Endometrial microvascular endothelial cells (primary cell): ENCODE measurements at regions not wholly inside any gene's neighbourhood (a gene's known extent, or its start where the extent isn't known, plus 50 kb on each side); places are given as distances from the start of the nearest gene placed in this dataset.

Experiments
- in situ Hi-C: cut with HindIII; loops from 2 replicates; pipeline ENCODE4 v1.10.0; 2017; ENCODE audit warnings: low sequenced_read_pairs, low pct_unique_long_range_greater_than_20kb; ENCODE audit errors: inconsistent ontology term

DNA sequence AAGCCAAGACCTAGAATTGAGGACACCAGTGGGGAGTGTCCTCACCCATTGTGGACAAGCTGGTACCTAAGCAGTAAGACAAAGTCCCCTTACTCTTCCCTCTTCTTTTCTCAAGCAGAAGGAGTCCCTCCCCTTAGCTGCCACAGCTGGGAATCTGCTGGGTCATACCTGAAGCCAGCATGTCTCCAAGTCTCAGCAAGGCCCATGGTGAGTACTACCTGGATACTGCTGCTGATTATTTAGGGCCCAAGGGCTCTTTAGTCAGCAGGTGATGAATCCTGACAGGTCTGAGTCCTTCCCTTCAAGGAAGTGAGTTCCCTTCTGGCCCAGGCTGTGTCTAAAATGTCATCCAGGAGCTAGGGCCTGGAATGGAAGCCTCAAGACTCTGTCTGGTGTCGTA is 198.6 kb upstream of the STK17B start:
- in situ Hi-C loops, result no loop called here

DNA sequence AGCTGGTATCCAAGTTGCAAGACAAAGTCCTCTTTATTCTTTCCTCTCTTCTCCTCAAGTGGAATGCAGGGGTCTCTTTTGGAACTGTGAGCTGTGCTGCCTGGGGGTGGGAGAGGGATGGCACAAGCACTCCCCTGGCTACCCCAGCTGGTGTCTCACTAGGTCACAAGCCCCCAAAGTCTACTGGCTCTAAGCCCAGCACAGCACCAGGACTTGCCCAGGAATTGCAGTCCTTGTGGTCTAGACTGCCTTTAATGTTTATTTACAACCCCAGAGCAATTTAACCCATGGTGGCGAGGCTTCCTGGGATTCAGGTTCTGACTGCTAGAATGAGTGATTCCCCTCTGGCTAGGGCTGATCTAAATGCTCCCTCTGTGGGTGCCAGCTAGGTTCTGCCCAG is 199.0 kb upstream of the STK17B start:
- in situ Hi-C loops, result no loop called here

DNA sequence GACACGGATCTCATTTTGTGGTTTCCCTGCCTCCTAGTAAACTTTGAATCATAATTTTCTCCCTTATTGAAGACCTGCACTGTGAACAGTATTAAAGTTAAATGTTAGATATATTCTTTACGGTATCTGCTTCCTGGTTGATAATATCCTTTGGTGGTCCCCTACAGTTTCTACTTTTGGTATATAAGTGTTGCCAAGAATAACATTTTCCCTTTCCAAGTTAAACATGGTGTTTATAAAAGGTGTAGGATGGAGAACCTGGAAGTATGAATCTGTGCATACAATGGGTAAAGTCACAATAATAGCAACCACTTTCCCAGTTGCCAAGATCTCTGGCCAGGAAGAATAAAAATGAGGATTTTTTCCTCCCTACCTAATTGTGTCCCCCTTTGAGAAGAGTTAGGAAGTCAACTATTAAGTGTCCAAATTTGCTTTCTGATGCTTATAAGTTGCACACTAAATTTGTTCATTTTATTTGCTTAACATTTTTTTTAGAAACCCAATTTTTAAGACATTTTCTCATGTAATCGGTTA is 201.0 kb upstream of the STK17B start:
- in situ Hi-C loops, result no loop called here

DNA sequence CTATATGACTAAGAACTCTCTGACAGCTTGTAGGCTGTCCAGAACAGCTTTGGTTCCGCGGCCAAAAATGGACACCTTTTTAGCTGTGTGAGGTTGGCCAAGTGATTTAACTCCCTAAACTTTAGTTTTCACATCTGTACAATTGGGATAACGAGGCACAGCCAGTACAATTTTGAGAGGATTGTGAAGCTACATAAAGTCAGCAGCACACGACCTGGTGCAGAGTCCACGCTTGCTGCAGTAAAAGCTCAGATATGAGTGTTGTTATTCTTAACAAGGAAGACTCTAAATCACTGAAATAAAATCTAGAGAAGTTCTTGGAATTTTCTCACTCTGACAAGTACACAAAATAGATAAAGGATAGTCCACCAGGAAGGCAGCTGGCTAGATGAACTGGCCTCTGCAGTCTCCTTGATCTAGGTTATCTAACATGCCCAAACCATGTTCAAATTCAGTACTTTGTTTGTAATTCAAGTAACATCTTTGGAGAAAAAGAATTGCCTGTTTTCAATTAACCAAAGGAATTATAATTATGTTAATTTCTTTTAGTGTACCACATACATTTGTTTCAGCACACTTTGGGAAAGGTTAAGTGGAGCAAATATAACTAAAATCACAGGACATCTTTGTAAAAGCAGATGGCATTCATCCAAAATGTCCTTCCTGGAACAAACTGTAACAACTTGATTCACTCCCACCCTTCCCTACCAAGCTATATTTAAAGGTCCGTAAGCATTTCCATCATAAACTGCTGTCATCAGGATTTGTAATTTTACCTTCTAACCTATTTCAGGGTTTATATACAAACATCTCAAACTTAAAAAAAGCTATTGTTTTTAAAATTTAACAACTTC is 201.7 kb upstream of the STK17B start:
- in situ Hi-C loops, result no loop called here

DNA sequence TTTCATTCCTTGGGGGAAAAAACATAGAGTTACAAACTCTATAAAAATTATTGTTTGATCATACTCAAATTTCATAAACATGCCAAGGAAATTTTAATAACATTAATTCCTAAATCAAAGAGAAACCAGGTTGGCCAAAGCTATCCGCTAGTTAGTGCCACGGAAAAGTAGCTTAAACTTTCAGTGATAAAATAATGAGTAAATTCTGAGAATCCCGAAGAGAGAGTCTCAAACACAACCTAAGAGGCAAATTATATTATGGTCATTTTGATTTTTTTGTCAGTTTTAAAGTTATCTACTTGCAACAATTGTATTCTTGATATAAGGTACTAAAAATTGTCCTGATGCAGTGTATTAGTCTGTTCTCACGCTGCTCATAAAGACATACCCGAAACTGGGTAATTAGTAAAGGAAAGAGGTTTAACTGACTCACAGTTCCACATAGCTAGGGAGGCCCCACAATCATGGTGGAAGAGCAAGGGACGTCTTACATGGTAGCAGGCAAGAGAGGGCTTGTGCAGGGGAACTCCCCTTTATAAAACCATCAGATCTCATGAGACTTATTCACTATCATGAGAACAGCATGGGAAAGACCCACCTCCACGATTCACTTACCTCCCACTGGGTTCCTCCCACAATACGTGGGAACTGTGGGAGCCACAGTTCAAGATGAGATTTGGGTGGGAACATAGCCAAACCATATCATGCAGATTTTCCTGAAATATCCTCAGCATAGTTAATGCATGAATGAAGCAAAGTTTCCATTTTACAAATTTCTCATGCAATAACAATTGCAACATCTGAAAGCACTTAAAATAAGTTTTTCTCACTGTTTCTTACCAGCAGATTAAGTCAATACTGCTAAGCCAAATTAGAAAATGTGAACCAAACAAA is 205.9 kb upstream of the STK17B start:
- in situ Hi-C loops, result no loop called here

DNA sequence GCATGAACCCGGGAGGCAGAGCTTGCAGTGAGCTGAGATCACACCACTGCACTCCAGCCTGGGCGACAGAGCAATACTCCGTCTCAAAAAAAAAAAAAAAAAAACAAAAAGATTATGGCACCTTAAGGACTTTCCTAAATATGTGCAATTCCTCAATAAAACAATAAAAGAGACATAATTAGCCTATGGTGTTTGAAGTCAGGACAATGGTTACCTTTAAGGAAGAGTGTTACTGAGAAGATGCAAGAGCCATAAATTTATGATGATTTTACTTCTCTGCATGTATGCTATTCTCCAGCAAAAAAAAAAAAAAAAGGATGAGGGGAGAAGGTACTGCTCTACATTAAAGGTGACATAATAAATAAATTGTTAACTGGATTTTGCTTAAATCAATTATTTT is 208.2 kb upstream of the STK17B start:
- in situ Hi-C loops, result no loop called here

DNA sequence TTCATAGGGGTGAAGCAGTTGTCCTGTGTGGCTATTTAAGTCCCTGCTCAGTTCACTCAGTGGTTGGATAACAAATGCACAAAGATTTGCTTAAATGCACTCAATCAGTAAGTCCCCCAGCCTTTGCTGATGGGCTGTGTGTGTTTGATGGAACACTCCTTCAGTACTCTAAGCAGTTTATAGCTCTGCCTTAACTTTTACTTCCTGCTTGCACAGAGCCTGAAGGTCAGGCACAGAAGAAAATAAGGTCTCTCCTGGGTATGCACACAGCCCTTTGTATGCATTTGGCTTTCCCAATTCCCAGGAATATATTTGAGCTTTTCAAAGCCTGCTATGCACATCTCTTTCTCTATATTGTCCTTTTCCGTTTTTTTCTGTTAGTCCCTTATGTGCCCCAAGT is 208.7 kb upstream of the STK17B start:
- in situ Hi-C loops, result no loop called here

DNA sequence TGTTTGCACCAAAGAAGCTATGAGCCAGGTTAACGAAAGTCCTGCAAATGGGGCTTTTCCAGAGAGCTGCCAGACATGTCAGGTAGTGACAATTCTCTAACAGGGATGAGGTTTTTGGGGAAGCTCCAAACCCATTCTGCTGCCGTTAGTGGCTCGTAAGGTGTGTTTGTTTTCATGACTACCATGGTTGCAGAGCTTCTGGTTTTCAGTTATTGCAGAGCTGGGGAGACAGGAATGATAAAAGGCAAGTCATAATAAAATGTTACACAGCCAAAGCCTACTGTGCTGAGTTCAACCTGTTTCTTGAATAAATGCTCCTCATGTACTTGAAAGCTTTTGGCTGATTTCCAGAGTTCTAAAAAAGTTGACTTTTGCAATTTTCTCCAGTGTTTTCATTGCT is 209.2 kb upstream of the STK17B start:
- in situ Hi-C loops, result no loop called here

DNA sequence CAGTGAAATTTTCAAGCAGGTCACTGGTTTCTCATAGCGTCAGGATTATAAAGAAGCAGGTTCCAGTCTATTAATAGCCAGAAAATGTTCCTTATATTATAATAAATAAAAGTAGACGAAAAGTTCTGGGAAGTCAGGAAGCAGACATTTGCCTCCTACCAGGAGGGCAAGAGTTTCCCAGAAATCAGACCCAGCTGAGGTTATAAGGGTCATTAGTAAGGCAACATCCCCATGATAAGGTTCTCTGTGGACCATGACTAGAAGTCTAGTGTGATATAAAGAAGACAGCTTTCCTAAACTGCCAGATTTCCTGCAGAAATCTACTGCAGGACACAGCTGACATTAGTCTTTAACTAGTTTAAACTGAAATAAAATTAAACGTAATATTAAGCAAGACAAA is 210.1 kb upstream of the STK17B start:
- in situ Hi-C loops, result no loop called here

DNA sequence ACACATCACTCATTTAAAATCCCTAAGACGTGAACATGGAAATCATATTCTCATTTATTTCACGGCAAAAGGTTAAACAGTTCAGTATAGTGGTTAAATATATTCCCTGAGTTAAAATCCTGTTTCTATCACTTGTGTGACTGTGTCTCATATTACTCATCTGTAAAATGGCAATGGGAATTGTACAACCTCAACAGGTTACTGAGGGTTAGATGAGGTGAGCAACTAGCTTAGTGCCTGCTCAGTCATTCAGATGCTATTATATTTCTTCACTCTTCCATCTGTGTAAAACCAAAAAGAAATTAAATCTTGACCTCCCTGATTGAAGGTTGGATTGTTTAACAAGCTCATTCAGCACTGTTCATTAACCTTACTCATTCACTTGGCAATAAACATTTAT is 212.4 kb upstream of the STK17B start:
- in situ Hi-C loops, result no loop called here

DNA sequence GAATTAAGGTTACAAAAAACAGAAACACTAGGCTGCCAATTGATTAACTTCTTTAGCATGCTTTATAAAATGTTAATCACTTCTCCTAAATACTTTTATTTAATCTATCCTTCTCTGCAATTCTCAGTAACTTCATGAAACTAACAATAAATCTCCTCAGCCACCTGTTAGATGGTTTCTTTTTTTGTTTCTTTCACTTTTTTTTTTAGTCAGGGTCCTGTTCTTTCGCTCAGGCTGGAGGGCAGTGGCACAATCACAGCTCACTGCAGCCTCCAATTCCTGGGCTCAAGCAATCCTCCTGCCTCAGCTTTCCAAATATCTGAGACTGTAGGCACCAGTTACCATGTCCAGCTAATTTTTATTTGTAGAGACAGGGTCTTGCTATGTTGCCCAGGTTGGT is 213.4 kb upstream of the STK17B start:
- in situ Hi-C loops, result no loop called here

DNA sequence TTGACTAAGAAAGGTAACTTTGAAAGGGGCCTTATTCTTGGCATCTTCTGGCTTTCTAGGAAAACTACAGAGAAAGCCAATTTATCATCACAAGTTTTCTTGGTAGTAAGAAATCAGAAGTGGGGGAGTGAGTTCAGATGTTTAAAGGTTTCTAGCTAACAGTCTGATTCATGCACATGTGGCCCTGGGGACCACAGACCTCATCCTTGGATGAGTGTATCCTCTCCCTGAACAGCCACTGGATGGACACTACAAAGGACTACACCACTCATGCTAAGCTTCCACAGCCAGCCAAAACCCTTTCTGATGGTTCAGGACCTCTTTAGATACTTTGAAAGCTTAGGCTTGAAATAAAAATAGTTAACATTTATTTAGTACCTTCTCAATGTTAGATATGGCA is 218.3 kb upstream of the STK17B start:
- in situ Hi-C loops, result no loop called here

DNA sequence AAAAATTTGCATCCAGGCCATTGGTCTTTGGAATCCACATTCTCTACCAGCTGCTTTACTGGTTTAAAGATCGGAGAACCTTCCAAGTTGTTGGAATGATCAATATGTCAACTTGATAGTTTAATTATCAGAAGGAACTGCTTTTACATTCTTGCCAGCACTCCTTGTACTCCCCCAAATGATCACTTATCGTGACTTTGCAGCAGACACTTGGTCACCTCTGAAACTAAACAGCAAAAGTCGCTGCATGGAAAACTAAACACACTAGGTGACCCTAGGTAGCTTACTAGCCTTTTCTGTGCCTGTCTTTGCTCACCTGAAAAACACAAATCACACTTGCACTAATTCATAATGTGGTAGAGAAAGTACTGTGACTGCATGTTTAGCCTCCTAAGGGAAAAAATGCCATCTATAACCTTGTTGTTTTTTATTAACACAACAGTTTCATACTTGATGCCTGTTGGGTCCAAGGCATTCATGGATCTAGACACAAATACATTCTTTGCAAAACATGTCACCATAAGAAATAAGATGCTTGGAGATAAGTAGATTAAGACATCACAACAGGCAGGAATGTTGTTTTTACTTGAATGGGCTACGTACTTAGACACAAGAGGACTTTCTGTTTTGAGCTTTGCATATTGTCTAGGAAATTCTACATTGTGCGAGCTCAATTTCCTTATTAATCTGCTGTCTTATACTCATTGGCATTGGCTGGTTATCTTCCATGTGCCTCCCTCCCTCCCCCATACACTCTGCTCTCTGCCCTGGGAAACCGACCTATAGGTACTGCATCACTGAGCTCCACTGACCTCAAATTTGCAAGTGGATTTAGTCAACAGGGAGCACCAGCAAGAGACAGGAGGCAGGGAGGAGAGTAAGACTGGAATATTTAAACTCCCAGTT is 219.1 kb upstream of the STK17B start:
- in situ Hi-C loops, result no loop called here

DNA sequence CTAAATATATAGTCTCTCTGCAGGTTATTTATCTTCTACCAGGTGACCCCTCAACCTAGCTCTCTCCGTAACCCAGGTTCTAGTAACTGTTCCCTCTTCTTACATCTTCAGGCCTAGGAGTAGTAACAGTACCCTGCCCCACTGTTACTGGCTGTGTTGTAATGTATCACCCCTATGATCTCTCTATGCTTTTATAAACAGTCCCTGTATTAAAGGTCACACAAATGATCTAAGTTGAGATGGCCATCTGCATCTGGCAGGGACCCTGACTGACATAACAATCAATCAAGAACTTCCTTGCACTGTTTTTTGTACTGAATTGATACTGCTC is 219.7 kb upstream of the STK17B start:
- in situ Hi-C loops, result no loop called here

DNA sequence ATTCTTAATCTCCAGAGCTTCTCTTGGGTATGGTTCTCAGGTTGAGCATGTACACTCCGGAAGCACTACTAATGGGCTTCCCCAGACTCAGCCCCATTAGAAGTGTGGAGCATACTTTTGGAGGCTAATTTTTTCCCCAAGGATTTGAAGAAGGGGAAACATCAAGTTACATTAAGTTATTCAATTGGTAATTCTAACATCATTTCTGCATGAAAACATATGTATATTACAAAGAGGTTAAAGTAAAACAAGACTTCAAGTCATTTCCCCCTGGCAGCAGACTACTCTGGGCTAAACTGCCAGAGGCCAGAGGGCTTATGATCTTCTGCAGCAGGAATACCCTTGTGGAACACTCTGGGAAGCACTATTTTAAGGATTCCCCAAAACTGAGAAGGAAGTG is 227.7 kb upstream of the STK17B start:
- in situ Hi-C loops, result no loop called here

DNA sequence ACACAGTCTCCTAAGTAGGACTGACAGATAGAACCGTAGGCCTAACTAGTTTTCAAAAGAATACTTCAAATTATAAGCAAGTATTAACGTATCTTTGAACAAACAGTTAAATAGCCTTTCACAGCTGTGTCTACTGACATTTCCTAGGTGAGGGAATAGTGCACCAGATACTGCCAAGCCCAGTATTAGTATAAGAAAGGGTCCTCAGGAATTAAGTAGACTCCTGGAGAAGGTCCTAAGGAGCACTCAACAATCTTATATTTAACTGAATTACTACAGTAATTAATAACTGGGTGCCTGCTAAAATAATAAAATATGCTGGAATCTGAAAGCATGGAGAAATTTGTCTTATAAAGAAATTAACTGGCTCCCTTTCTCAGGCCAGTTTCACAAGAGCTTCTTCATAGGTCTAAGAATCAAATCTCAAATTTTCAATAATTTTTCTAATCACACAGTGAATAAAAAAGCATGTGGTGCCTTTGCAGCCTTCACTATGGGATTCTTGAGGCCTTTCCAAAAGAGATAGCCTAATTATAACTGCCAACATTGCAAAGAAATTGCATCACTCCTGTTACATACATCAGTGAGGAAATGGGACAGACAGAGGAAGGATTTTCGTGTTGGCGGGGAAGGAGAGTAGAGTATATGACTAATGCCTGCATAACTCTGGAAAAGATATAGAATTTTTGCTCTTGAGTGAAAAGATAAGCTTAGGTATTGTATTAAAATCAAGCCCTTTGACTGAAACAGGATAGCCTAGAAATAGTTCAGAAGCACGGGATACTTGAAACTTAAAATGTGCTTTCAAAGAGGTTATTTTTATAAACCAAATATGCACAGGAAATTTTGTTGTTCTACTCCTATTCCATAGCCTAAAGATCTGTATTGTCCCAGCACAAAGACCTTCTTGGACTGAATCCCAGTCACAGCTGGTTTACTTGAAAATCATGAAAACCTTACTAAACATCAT is 228.6 kb upstream of the STK17B start:
- in situ Hi-C loops, result loop anchor here (5.0 kb wide), 1 partner anchor 53 kb away; no protein-coding TSS in a partner anchor

DNA sequence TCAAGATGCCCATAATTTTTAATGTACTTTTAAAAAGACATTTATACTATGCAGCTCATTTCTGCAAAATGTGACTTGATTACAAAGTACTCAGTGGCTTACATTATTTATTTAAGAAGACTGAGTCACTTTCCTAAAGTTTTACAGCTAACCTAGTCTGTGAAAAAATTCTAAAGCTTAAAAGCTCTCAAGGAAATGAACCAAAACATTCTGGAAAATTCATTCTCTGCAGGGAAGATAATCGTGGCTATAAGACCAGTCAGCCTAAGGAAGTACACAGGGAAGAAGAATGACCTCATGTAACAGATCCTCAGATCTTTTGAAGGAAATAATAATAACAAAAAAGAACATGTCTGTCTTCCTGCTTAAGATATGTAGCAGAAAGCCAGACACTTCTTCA is 232.1 kb upstream of the STK17B start:
- in situ Hi-C loops, result loop anchor here (5.0 kb wide), 1 partner anchor 56 kb away; no protein-coding TSS in a partner anchor

DNA sequence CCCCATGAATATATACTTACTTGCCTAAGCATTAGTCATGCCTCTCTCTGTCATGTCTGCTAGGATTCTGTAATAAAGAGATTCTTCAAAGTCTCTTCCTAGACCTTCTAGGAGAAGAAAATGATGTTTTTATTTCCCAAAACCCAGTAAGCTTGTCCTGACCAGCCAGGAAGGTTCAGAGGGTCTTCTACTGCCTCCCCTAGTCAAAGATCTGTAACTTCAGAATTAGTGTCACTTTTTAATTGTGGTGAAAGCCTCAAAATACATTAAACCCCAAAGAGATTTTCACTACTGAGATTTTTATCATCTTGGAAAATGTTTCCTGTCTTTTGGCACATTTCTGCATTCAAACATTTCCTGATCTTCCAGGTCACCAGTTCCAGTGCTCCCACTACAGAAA is 232.9 kb upstream of the STK17B start:
- in situ Hi-C loops, result loop anchor here (5.0 kb wide), 1 partner anchor 57 kb away; no protein-coding TSS in a partner anchor
